ENCODE measurements at regions not wholly inside any gene's neighbourhood (a gene's known extent, or its start where the extent isn't known, plus 50 kb on each side); places are given as distances from the start of the nearest gene placed in this dataset.

DNA sequence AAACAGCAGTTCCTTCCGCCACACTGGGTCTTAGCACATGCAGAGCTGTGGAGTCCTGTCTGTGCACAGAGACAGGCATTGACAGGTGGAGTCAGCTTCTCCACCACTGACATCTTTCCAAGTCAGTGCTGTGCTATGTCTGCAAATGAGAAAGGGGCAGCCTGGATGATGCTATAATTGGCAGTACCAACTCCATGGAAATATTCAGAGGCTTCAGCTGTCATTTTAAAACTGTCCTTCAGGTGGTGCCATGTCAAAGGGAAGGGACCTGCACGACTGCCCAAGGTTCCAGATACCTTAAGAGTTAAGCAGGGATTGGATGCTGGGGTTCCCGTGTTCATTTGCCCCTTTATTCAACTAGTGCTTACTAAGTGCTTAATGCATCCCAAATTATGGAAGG is 258.0 kb upstream of the PRKCQ start:
- TF ChIP-seq TEAD4 (IDR thresholded peaks at IDR 0.05) (no peak), TCF12 (IDR thresholded peaks at IDR 0.05; ENCODE audit: low read depth) (no peak)

DNA sequence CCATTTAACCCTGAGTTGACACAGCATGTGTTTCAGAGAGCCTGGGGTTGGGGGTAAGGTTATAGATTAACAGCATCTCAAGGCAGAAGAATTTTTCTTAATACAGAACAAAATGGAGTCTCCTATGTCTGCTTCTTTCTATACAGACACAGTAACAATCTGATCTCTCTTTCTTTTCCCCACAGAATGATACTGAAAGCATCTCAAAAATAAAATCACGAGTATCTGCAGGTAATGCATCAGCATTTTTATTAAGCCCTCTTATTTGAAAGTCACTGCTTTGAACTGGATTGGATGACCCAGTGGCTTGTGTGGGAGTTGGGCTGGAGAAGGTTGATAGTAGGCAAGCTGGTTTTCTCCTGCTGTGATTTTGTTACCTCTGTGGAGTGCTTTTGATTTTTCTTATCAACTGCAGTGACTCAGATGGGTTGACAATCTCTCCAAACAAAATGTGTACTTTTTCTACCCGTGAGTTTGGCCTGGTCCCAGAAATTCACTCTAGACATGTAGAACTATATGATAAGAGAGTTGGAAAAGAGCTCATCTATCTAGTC is 253.5 kb upstream of the PRKCQ start:
- no peak for TF ChIP-seq TEAD4 (IDR thresholded peaks at IDR 0.05)
- TF ChIP-seq, protein P1, sequence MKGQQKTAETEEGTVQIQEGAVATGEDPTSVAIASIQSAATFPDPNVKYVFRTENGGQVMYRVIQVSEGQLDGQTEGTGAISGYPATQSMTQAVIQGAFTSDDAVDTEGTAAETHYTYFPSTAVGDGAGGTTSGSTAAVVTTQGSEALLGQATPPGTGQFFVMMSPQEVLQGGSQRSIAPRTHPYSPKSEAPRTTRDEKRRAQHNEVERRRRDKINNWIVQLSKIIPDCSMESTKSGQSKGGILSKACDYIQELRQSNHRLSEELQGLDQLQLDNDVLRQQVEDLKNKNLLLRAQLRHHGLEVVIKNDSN (IDR thresholded peaks at IDR 0.05), result no peak
- TF ChIP-seq EGR1 (IDR thresholded peaks at IDR 0.05), result no peak
- TF ChIP-seq, protein P2, sequence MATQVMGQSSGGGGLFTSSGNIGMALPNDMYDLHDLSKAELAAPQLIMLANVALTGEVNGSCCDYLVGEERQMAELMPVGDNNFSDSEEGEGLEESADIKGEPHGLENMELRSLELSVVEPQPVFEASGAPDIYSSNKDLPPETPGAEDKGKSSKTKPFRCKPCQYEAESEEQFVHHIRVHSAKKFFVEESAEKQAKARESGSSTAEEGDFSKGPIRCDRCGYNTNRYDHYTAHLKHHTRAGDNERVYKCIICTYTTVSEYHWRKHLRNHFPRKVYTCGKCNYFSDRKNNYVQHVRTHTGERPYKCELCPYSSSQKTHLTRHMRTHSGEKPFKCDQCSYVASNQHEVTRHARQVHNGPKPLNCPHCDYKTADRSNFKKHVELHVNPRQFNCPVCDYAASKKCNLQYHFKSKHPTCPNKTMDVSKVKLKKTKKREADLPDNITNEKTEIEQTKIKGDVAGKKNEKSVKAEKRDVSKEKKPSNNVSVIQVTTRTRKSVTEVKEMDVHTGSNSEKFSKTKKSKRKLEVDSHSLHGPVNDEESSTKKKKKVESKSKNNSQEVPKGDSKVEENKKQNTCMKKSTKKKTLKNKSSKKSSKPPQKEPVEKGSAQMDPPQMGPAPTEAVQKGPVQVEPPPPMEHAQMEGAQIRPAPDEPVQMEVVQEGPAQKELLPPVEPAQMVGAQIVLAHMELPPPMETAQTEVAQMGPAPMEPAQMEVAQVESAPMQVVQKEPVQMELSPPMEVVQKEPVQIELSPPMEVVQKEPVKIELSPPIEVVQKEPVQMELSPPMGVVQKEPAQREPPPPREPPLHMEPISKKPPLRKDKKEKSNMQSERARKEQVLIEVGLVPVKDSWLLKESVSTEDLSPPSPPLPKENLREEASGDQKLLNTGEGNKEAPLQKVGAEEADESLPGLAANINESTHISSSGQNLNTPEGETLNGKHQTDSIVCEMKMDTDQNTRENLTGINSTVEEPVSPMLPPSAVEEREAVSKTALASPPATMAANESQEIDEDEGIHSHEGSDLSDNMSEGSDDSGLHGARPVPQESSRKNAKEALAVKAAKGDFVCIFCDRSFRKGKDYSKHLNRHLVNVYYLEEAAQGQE (IDR thresholded peaks at IDR 0.05; ENCODE audit: low read depth), result no peak
- no peak for TF ChIP-seq EP300 (IDR thresholded peaks at IDR 0.05; ENCODE audit: borderline replicate concordance)
- no peak for TF ChIP-seq CREB1 (IDR thresholded peaks at IDR 0.05; ENCODE audit: low read depth)
- TF ChIP-seq FOXM1 (IDR thresholded peaks at IDR 0.05; ENCODE audit: borderline replicate concordance, low read depth), result no peak
- no peak for TF ChIP-seq RAD21 (IDR thresholded peaks at IDR 0.05; ENCODE audit: low read depth)
- TF ChIP-seq, protein P3, sequence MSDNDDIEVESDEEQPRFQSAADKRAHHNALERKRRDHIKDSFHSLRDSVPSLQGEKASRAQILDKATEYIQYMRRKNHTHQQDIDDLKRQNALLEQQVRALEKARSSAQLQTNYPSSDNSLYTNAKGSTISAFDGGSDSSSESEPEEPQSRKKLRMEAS (IDR thresholded peaks at IDR 0.05), result no peak
- no peak for TF ChIP-seq CEBPB (IDR thresholded peaks at IDR 0.05)
- TF ChIP-seq NFIC (IDR thresholded peaks at IDR 0.05), result no peak
- no peak for TF ChIP-seq ZBTB7A (IDR thresholded peaks at IDR 0.05; ENCODE audit: low read depth)
- TF ChIP-seq TAF1 (IDR thresholded peaks at IDR 0.05; ENCODE audit: low read depth), result no peak
- TF ChIP-seq YY1 (IDR thresholded peaks at IDR 0.05; ENCODE audit: low read depth), result no peak
- no peak for TF ChIP-seq TCF12 (IDR thresholded peaks at IDR 0.05; ENCODE audit: low read depth)

DNA sequence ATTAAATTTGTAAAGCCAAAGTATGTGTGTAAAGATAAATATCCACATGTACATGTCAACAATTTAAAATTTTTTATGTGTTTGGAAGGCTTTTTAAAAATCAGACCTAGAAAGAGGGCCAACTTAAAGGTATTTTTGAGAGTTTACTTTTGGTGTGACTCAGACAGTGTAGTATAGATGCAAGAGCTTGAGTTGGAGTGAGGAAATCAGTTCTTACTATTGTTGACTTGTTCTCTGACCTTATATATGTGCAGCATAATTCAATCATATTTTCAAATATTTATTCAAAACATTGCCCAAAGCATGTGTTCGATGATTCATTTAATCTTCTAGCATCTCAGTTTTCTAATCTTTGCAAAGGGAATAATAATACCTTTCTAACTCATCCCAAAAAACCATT is 243.7 kb upstream of the PRKCQ start:
- TF ChIP-seq CREB1 (IDR thresholded peaks at IDR 0.05; ENCODE audit: low read depth) (no peak), ZBTB7A (IDR thresholded peaks at IDR 0.05; ENCODE audit: low read depth) (no peak), EP300 (IDR thresholded peaks at IDR 0.05; ENCODE audit: borderline replicate concordance) (no peak), TAF1 (IDR thresholded peaks at IDR 0.05; ENCODE audit: low read depth) (no peak), TCF12 (IDR thresholded peaks at IDR 0.05; ENCODE audit: low read depth) (no peak), RAD21 (IDR thresholded peaks at IDR 0.05; ENCODE audit: low read depth) (no peak), TEAD4 (IDR thresholded peaks at IDR 0.05) (no peak), CEBPB (IDR thresholded peaks at IDR 0.05) (no peak), FOXM1 (IDR thresholded peaks at IDR 0.05; ENCODE audit: borderline replicate concordance, low read depth) (no peak), YY1 (IDR thresholded peaks at IDR 0.05; ENCODE audit: low read depth) (no peak), EGR1 (IDR thresholded peaks at IDR 0.05) (no peak)
- TF ChIP-seq, protein P2 (IDR thresholded peaks at IDR 0.05; ENCODE audit: low read depth), result no peak
- TF ChIP-seq, protein P3 (IDR thresholded peaks at IDR 0.05), result no peak
- TF ChIP-seq, protein P1 (IDR thresholded peaks at IDR 0.05), result no peak

DNA sequence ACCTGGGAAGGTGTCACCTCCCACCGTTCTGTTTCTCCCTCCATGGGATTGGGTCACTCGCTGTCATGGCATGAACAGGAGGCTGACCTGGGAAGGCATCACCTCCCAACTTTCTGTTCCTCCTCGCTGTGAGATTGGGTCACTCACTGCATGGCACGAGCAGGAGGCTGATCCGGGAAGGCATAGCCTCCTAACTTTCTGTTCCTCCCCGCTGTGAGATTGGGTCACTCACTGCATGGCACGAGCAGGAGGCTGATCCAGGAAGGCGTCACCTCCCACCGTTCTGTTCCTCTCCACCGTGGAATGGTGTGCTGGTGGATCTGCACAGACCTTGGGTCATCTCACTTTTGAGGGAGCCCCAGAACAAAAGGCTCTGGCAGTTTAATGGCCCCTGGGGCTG is 239.2 kb upstream of the PRKCQ start:
- no peak for TF ChIP-seq ZBTB7A (IDR thresholded peaks at IDR 0.05; ENCODE audit: low read depth)
- no peak for TF ChIP-seq TAF1 (IDR thresholded peaks at IDR 0.05; ENCODE audit: low read depth)
- TF ChIP-seq RAD21 (IDR thresholded peaks at IDR 0.05; ENCODE audit: low read depth), result no peak
- no peak for TF ChIP-seq NFIC (IDR thresholded peaks at IDR 0.05)
- no peak for TF ChIP-seq TCF12 (IDR thresholded peaks at IDR 0.05; ENCODE audit: low read depth)
- TF ChIP-seq, protein P3 (IDR thresholded peaks at IDR 0.05), result no peak
- no peak for TF ChIP-seq EGR1 (IDR thresholded peaks at IDR 0.05)
- no peak for TF ChIP-seq EP300 (IDR thresholded peaks at IDR 0.05; ENCODE audit: borderline replicate concordance)
- TF ChIP-seq CREB1 (IDR thresholded peaks at IDR 0.05; ENCODE audit: low read depth), result no peak
- no peak for TF ChIP-seq FOXM1 (IDR thresholded peaks at IDR 0.05; ENCODE audit: borderline replicate concordance, low read depth)
- TF ChIP-seq YY1 (IDR thresholded peaks at IDR 0.05; ENCODE audit: low read depth), result no peak
- TF ChIP-seq, protein P2 (IDR thresholded peaks at IDR 0.05; ENCODE audit: low read depth), result no peak
- TF ChIP-seq, protein P1 (IDR thresholded peaks at IDR 0.05), result no peak
- TF ChIP-seq CEBPB (IDR thresholded peaks at IDR 0.05), result no peak

Measured in Ishikawa (cell line).